Skeletal muscle satellite cell (primary cell): ENCODE measurements at regions not wholly inside any gene's neighbourhood (a gene's known extent, or its start where the extent isn't known, plus 50 kb on each side); places are given as distances from the start of the nearest gene placed in this dataset.

Experiments
- H3K27me3 ChIP-seq: 2 replicates; pipeline ENCODE4 v1.7.0; 2013; ENCODE audit warnings: low read length; ENCODE audit not compliant: control insufficient read depth, insufficient read depth
- H3K36me3 ChIP-seq: 2 replicates; pipeline ENCODE4 v1.7.0; 2013; ENCODE audit warnings: mild to moderate bottlenecking, control low read depth, low read length; ENCODE audit not compliant: insufficient read depth
- H3K4me1 ChIP-seq: 2 replicates; pipeline ENCODE4 v1.7.0; 2013; ENCODE audit warnings: low read length; ENCODE audit not compliant: control insufficient read depth, insufficient read depth
- H3K4me2 ChIP-seq: 2 replicates; pipeline ENCODE4 v1.7.0; 2013; ENCODE audit warnings: mild to moderate bottlenecking, low read length
- H3K4me3 ChIP-seq: 2 replicates; pipeline ENCODE4 v1.7.0; 2013; ENCODE audit warnings: low read length
- H3K9ac ChIP-seq: 2 replicates; pipeline ENCODE4 v1.7.0; 2013; ENCODE audit warnings: mild to moderate bottlenecking, low read depth, low read length, moderate library complexity
- H3K9me3 ChIP-seq: replicated peaks from 2 replicates; pipeline ENCODE4 v1.7.0; 2013; ENCODE audit warnings: mild to moderate bottlenecking, control low read depth, low read length

- H3K4me2 ChIP-seq: no peak overlapping the region
- H3K9ac ChIP-seq: no peak overlapping the region
- peaks cover 9% of the 10 kb centered on the region for H3K4me1 ChIP-seq
- no peaks in the 10 kb centered on the region for H3K9me3 ChIP-seq
- H3K4me3 ChIP-seq: no peak overlapping the region
- H3K36me3 ChIP-seq: no peaks in the 10 kb centered on the region
- H3K27me3 ChIP-seq: no peaks in the 10 kb centered on the region
Observed at GRCh38 chr14:46058964-46059563, 592.5 kb downstream of the RPL10L start.

- no peaks in the 10 kb centered on the region for H3K36me3 ChIP-seq
- no peak overlapping the region for H3K4me3 ChIP-seq
- no peaks in the 10 kb centered on the region for H3K9me3 ChIP-seq
- H3K4me1 ChIP-seq: peaks cover 13% of the 10 kb centered on the region
- no peak overlapping the region for H3K4me2 ChIP-seq
- no peaks in the 10 kb centered on the region for H3K27me3 ChIP-seq
- H3K9ac ChIP-seq: no peak overlapping the region
Observed at GRCh38 chr14:46057799-46058198, 593.8 kb downstream of the RPL10L start.

GRCh38 chr14:46054526-46054925, 597.1 kb downstream of the RPL10L start:
- Histone ChIP-seq H3K9ac (no peak overlapping the region), H3K4me1 (peaks cover 13% of the 10 kb centered on the region), H3K9me3 (no peaks in the 10 kb centered on the region)

GRCh38 chr14:46053221-46053620, 598.4 kb downstream of the RPL10L start:
- H3K4me3 ChIP-seq: no peak overlapping the region
- H3K36me3 ChIP-seq: no peaks in the 10 kb centered on the region

More at GRCh38 chr14:46054526-46054925, 597.1 kb downstream of the RPL10L start:
- Histone ChIP-seq H3K27me3 (no peaks in the 10 kb centered on the region), H3K4me3 (no peak overlapping the region), H3K36me3 (no peaks in the 10 kb centered on the region), H3K4me2 (peak overlapping the region; percentile 8)

GRCh38 chr14:46051796-46052195, 599.8 kb downstream of the RPL10L start:
- Histone ChIP-seq H3K9ac (no peak overlapping the region), H3K4me1 (peaks cover 13% of the 10 kb centered on the region), H3K4me3 (no peak overlapping the region), H3K9me3 (no peaks in the 10 kb centered on the region), H3K36me3 (no peaks in the 10 kb centered on the region), H3K27me3 (no peaks in the 10 kb centered on the region), H3K4me2 (no peak overlapping the region)

More at GRCh38 chr14:46053221-46053620, 598.4 kb downstream of the RPL10L start:
- H3K4me1 ChIP-seq: peaks cover 13% of the 10 kb centered on the region
- H3K27me3 ChIP-seq: no peaks in the 10 kb centered on the region
- H3K4me2 ChIP-seq: no peak overlapping the region
- H3K9me3 ChIP-seq: no peaks in the 10 kb centered on the region
- H3K9ac ChIP-seq: no peak overlapping the region

- H3K27me3 ChIP-seq: no peaks in the 10 kb centered on the region
- no peak overlapping the region for H3K4me2 ChIP-seq
- no peak overlapping the region for H3K9ac ChIP-seq
- no peaks in the 10 kb centered on the region for H3K4me1 ChIP-seq
- H3K9me3 ChIP-seq: no peaks in the 10 kb centered on the region
- H3K36me3 ChIP-seq: no peaks in the 10 kb centered on the region
- H3K4me3 ChIP-seq: no peak overlapping the region
Observed at GRCh38 chr14:46048127-46048526, 603.5 kb downstream of the RPL10L start.

GRCh38 chr14:46036099-46036498, 615.5 kb downstream of the RPL10L start:
- H3K9me3 ChIP-seq: no peaks in the 10 kb centered on the region
- H3K27me3 ChIP-seq: no peaks in the 10 kb centered on the region
- no peaks in the 10 kb centered on the region for H3K4me1 ChIP-seq
- no peaks in the 10 kb centered on the region for H3K36me3 ChIP-seq
- H3K4me2 ChIP-seq: no peak overlapping the region
- H3K9ac ChIP-seq: no peak overlapping the region
- H3K4me3 ChIP-seq: no peak overlapping the region

- no peak overlapping the region for H3K4me2 ChIP-seq
- H3K27me3 ChIP-seq: no peaks in the 10 kb centered on the region
- no peaks in the 10 kb centered on the region for H3K9me3 ChIP-seq
Observed at GRCh38 chr14:46034305-46034704, 617.3 kb downstream of the RPL10L start.

GRCh38 chr14:46018846-46019420, 632.6 kb downstream of the RPL10L start:
- Histone ChIP-seq H3K4me2 (no peak overlapping the region), H3K9ac (no peak overlapping the region), H3K4me1 (no peaks in the 10 kb centered on the region), H3K36me3 (no peaks in the 10 kb centered on the region), H3K9me3 (no peaks in the 10 kb centered on the region), H3K27me3 (no peaks in the 10 kb centered on the region), H3K4me3 (no peak overlapping the region)

More at GRCh38 chr14:46034305-46034704, 617.3 kb downstream of the RPL10L start:
- Histone ChIP-seq H3K4me3 (no peak overlapping the region), H3K36me3 (no peaks in the 10 kb centered on the region), H3K4me1 (no peaks in the 10 kb centered on the region), H3K9ac (no peak overlapping the region)

- Histone ChIP-seq H3K36me3 (no peaks in the 10 kb centered on the region), H3K4me3 (no peak overlapping the region), H3K9ac (no peak overlapping the region), H3K4me1 (no peaks in the 10 kb centered on the region), H3K4me2 (no peak overlapping the region), H3K27me3 (no peaks in the 10 kb centered on the region), H3K9me3 (no peaks in the 10 kb centered on the region)
Observed at GRCh38 chr14:46008348-46008747, 643.2 kb downstream of the RPL10L start.

DNA sequence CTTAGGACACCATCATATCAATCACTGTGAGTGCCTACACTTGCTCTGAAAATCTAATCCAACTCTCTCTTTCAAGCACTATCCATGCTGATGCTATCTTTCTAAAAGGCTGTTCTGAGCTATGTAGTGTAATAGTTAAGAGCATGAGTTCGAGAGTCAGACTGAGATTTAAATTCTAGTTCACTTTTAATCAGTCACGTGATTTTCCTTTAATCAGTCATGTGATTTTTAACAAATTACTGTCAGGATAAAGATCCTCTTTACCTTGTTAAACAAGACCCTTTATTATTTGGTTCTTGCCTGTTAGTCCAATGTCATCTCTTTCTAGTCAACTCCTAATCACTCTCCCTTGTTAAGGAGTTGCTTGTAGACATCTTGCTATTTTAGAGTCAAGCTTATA, 653.0 kb downstream of the RPL10L start:
- H3K9me3 ChIP-seq: no peaks in the 10 kb centered on the region
- no peak overlapping the region for H3K9ac ChIP-seq
- no peaks in the 10 kb centered on the region for H3K36me3 ChIP-seq
- H3K4me3 ChIP-seq: no peak overlapping the region
- H3K27me3 ChIP-seq: no peaks in the 10 kb centered on the region
- H3K4me2 ChIP-seq: no peak overlapping the region
- no peaks in the 10 kb centered on the region for H3K4me1 ChIP-seq

DNA sequence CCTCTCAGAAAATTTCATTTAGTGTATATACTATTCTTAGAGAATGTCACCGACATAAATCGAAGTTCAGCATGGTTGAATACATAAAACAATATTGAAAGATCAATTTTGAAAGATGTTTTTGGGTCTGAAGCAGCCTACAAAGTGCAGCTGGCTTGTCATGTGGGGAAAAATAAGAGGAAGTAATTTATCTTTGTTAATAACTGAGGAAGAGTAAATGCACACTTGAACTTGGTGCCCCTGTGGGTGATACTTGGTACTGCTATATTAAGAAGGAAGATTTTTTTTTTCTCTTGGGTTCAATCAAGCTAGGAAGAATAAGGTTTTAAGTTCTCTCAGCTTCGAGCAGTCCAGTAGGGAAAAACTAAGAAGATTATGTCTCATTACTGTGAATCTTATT, 661.3 kb downstream of the RPL10L start:
- no peaks in the 10 kb centered on the region for H3K27me3 ChIP-seq
- no peak overlapping the region for H3K4me2 ChIP-seq
- H3K4me1 ChIP-seq: no peaks in the 10 kb centered on the region
- no peak overlapping the region for H3K4me3 ChIP-seq
- no peak overlapping the region for H3K9ac ChIP-seq
- H3K36me3 ChIP-seq: no peaks in the 10 kb centered on the region
- peaks cover 11% of the 10 kb centered on the region for H3K9me3 ChIP-seq
